GM18502 (cell line): ENCODE measurements at regions not wholly inside any gene's neighbourhood (a gene's known extent, or its start where the extent isn't known, plus 50 kb on each side); places are given as distances from the start of the nearest gene placed in this dataset.

Experiments
- ATAC-seq: cut with Tn5 transposase; IDR thresholded peaks from one replicate; pipeline ENCODE4 v1.9.1; 2021; ENCODE audit warnings: mild to moderate bottlenecking; ENCODE audit not compliant: unreplicated experiment, poor library complexity

DNA sequence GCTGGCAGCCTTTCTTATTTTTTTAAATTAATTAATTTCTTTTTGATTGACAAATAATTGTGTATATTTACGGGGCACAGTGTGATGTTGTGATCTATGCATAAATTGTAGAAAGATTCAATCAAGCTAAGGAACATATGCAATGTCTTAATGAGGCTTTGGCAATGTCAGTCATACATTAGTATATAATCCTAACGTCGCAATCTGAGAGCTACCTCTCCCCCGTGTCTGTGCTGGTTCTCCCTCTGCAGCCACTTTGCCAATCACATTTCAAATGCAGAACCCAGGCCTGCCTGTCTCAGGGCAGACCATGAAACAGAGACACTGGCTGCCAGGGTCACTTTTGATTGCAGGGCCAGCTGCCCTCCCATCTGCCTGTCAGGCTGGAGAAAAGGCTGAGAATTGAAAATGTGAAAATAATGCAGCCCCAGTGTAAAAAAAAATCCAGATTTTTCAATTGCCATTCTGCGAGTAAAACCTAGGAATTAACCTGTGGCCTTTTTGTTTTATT lies 56.3 kb downstream of the SLC24A2 start:
- ATAC-seq: no peak

DNA sequence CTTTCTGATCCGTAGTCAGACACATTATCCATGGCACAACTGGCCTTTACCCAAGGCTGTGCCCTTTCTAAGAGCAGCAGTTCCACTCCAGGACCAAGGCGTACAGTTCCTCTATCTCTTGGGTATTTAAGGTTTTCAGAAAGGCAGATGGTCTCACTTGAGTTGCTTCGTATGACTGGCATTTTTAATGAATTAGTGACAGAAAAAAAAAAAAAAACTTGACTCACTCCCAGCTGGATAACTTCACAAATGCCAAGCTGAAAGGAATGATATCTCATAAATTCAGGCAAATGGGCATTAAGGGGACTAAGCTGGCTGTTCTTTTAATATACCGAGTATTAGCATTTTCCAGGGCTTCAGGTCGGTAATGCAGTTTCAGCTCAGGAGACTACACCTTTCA lies 60.7 kb downstream of the SLC24A2 start:
- ATAC-seq: no peak

GRCh38 chr9:19725970-19726369 lies 62.9 kb downstream of the SLC24A2 start:
- ATAC-seq: no peak

- ATAC-seq: no peak
Measured at GRCh38 chr9:19720377-19720776, 68.5 kb downstream of the SLC24A2 start.

GRCh38 chr9:19703702-19704101 lies 85.1 kb downstream of the SLC24A2 start:
- ATAC-seq: no peak

DNA sequence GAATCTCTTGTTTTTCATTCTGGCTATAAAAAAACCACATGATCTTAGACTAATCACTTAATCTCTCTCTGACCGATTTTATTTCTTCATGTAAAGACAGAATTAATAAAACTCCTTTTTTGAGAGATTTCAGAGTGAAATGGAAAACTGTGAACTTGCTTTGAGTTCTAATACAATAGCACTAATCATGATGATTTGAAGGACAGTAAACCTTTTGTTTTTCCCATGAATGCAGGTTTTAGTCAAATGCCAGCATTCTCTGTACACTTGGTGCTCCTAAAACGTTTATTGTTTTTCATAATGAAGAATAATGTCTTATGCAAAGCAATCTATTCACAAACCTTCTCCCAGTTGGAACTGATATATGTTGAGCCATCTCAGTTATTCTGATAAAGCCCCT lies 86.8 kb downstream of the SLC24A2 start:
- ATAC-seq: no peak

- no peak for ATAC-seq
Measured at GRCh38 chr9:19701274-19701673, 87.6 kb downstream of the SLC24A2 start.

DNA sequence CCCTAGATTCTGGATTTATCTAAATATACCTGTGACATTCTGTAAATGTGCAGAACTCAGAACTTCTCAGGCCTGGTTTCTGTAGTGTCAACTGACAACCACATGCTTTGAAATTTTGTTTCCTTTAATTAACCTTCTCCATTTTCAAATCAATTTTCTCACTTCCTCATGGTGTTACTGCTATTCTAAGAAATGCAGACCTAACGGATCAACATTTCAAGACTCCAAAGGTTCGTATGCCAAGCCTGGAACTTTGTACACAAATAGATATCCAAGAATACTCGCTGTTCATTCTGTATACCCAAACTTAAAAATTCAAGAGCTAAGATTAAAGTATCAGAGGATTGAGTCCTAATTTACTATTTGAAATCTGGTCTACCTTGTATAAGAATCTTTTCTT lies 88.1 kb downstream of the SLC24A2 start:
- ATAC-seq: no peak

DNA sequence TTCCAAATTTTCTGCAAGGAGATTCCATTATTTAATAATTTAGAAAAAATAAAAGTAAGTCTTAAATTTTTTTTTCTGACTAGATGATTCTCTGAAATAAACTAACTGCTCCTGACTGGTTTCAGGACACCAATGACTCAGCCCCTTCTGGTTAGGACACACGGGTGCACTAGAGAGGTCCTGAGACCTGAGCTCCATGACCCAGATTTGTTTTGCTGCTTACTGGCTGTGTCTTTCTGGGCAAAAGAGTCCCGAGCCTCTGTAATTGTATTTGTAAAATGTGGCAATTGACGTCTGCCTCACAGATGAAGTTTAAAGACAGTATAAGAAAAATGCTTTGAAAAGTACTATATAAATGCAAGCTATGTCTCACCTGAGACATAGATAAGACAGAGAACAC lies 89.1 kb downstream of the SLC24A2 start:
- ATAC-seq: no peak

DNA sequence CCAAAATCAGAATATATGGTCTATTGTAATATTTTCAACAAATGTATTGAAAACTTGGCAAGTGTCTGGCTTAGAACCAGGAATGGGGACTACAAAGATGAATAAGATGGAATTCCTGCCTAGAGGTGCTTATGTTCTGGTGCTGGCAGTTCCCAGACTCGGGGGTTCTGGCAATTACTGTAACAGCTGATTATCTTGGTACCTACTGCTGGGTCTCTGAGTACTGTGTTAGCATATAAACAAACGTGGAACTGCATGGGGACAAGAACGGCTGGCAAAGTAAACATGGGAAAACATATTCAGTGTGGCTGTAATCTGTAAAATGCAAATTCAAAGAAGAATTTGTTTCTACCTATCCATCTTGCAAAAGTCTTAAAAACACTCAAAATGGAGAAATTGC lies 89.9 kb downstream of the SLC24A2 start:
- ATAC-seq: no peak

GRCh38 chr9:19694601-19695000 lies 94.2 kb downstream of the SLC24A2 start:
- ATAC-seq: no peak

- ATAC-seq: no peak
Measured at GRCh38 chr9:19690128-19690527, 98.7 kb downstream of the SLC24A2 start.

GRCh38 chr9:19689328-19690101 lies 99.3 kb downstream of the SLC24A2 start:
- no peak for ATAC-seq

DNA sequence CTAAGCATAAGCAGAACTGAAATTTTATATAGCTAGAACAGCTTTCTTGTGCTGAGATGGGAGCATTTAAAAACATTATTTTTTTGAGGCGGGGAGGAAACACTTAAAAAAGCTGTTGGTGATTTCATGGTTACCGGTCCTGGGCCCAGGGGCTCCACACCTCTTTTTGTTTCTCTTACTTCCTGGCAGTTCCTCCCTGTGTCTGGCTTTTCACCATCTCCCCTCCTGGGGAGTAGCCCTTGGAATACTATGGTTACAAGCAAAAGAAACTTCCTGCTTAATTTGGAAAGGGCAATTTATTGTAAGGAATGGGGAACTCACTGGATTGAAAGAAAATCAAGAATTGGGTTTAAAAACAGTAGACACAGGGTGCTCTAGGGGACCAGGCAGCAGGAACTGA lies 105.1 kb downstream of the SLC24A2 start:
- no peak for ATAC-seq

DNA sequence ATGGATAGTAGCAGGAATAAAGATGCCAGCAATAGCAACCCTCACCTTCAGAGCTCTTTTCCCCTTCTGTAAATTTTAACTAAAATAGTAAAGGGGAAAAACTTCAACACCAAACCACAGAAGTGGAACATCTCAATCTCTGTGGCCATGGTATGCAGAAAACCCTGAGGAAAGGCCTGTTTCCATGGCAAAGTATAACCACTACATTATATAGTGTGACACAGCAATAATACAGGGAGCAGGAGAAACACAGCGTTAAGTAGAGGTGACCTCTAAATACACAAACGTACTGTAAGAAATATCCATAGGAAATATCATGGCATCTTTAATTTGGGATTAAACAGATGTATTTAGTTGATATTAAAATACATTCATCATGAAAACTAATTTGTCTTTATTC lies 106.4 kb downstream of the SLC24A2 start:
- no peak for ATAC-seq

- no peak for ATAC-seq
Measured at GRCh38 chr9:19681846-19682245, 107.0 kb downstream of the SLC24A2 start.

DNA sequence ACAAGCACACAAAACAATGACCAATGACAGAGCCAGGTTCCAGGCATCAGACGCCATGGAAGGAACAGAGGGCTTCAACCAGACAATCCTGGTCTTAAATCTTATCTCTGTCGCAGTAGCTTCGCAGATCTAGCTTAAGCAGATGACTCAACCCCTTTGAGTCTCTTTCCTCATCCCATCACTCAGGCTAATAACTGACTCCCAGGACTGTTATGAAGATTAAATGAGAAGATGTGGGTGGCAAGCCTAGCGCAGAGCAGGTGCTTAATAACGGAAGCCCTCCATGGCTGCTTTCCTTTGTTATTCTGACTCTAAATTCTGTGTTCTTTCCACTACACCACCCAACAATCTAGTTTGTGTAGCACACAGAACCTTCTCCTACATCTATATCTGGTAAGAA lies 110.9 kb downstream of the SLC24A2 start:
- ATAC-seq: no peak

DNA sequence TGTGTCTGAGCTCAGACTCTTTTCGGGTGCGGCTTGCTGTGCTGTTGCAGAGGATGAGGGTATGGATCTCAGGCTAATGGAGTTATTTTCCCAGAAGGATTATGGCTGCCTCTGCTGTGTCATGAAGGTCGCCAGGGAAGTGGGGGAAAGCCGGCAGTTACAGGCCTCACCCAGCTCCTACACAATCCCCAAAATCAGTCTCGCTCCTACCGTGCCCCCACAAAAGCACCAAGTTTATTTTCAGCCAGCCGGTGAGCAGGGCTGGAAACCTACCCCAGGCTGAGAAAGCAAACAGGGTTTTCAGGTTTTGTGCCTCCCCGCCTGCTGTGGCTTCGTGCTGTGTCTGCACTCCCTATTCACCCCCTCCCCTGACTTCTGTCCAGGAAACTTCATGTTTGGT lies 113.3 kb downstream of the SLC24A2 start:
- ATAC-seq: no peak

GRCh38 chr9:19666575-19666974 lies 122.3 kb downstream of the SLC24A2 start:
- no peak for ATAC-seq

DNA sequence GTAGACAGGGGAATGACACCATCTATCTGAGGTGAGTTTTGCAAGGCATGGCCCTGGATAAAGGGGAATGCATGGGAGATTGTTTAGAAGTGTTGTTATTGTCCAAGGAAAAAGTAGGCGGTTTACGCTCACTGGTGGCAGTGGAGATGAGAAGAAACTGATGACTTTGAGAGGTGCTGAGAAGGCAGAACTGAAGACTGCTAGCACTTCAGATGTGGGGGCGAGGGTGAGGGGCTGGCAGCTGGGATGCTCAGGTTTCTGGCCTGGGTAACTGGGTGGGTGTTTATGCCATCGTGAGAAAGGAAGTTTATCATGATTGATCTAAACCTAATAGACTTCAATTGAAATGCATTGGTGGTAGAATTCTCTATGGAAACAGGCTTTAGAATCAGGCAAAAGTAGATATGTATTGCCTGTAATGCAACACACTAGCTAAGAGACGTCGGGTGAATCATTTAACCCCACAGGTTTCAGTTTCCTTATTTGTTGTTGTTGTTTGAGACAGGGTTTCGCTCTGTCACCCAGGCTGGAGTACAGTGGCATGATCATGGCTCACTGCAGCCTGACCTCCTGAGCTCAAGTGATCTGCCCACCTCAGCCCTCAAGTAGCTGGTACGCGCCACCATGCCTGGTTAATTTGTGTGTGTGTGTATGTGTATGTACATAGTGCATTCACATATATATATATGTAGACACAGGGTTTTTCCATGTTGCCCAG lies 123.5 kb downstream of the SLC24A2 start:
- peak; percentile 99 for ATAC-seq

- ATAC-seq: no peak
Measured at GRCh38 chr9:19663570-19663969, 125.3 kb downstream of the SLC24A2 start.

GRCh38 chr9:19662213-19662612 lies 126.6 kb downstream of the SLC24A2 start:
- ATAC-seq: no peak
